SK-N-SH (cell line): ENCODE measurements at regions not wholly inside any gene's neighbourhood (a gene's known extent, or its start where the extent isn't known, plus 50 kb on each side); places are given as distances from the start of the nearest gene placed in this dataset.

Source experiments
- CTCF ChIA-PET: fragments of 300-600, 350-600 bp; formaldehyde crosslinking; extraction: SDS; loops from one replicate; lab custom pipeline; 2021; lab: Yijun Ruan, JAX
- POLR2A ChIA-PET: fragments of 350-600 bp; sonication (Branson Sonifier 250); formaldehyde crosslinking; extraction: SDS; loops from one replicate; lab custom pipeline; 2020; ENCODE audit warnings: antibody characterized with exemption, inconsistent platforms; lab: Yijun Ruan, JAX
- DNase-seq: peaks from one replicate; pipeline ENCODE4 v3.0.0; 2012
- H2AFZ ChIP-seq: fragments of 200-600 bp; sonication (generic); 2 replicates; pipeline ENCODE4 v1.8.1; 2016; ENCODE audit warnings: antibody characterized with exemption, mild to moderate bottlenecking, low read depth
- H3F3A ChIP-seq: fragments of 200-600 bp; sonication (generic); replicated peaks from 2 replicates; pipeline ENCODE3; 2016; ENCODE audit warnings: antibody characterized with exemption, mild to moderate bottlenecking; ENCODE audit not compliant: insufficient read depth
- H3K27ac ChIP-seq, 2 experiments: fragments of 200-500 bp in 1 of 2; fragments of 200-600 bp in 1 of 2; sonication (Bioruptor generic) in 1 of 2; sonication (generic), shearing (Covaris generic) in 1 of 2; 2 replicates each; pipeline versions ENCODE4 v1.5.1 to v1.6.1; 2014 to 2016; ENCODE audit warnings: low read depth in 2 of 2, inconsistent platforms in 1 of 2, low read length in 1 of 2, mild to moderate bottlenecking in 1 of 2, mixed read lengths in 1 of 2
- H3K27me3 ChIP-seq: fragments of 200-600 bp; sonication (generic), shearing (Covaris generic); 2 replicates; pipeline ENCODE4 v1.6.1; 2016; ENCODE audit warnings: mixed run types; ENCODE audit not compliant: insufficient read depth
- H3K36me3 ChIP-seq, 2 experiments: fragments of 200-500 bp in 1 of 2; fragments of 200-600 bp in 1 of 2; sonication (Bioruptor generic) in 1 of 2; sonication (generic) in 1 of 2; replicated peaks in 1 of 2; 2 replicates each; pipeline versions ENCODE3 to v1.5.1; 2014 to 2016; ENCODE audit warnings: low read length in 1 of 2, mild to moderate bottlenecking in 1 of 2; ENCODE audit not compliant: insufficient read depth in 2 of 2, control insufficient read depth in 1 of 2
- H3K4me1 ChIP-seq, 2 experiments: fragments of 200-500 bp in 1 of 2; fragments of 200-600 bp in 1 of 2; sonication (Bioruptor generic) in 1 of 2; sonication (generic), shearing (Covaris generic) in 1 of 2; 2 replicates each; pipeline versions ENCODE4 v1.5.1 to v1.6.1; 2014 to 2016; ENCODE audit warnings: low read depth in 1 of 2, low read length in 1 of 2, mixed run types in 1 of 2; ENCODE audit not compliant: insufficient read depth in 2 of 2, control insufficient read depth in 1 of 2
- H3K4me2 ChIP-seq: fragments of 200-600 bp; sonication (generic), shearing (Covaris generic); 2 replicates; pipeline ENCODE4 v1.6.1; 2017; ENCODE audit warnings: mixed run types
- H3K4me3 ChIP-seq, 2 experiments: fragments of 200-500 bp in 1 of 2; fragments of 200-600 bp in 1 of 2; sonication (Bioruptor generic) in 1 of 2; sonication (generic), shearing (Covaris generic) in 1 of 2; 2 replicates each; pipeline versions ENCODE4 v1.5.1 to v1.8.1; 2014 to 2016; ENCODE audit warnings: low read depth in 2 of 2, inconsistent platforms in 1 of 2, low read length in 1 of 2, mild to moderate bottlenecking in 1 of 2, mixed read lengths in 1 of 2, moderate library complexity in 1 of 2
- H3K79me2 ChIP-seq: fragments of 200-600 bp; sonication (generic); 2 replicates; pipeline ENCODE4 v1.8.1; 2017; ENCODE audit warnings: mild to moderate bottlenecking; ENCODE audit not compliant: insufficient read depth
- H3K9ac ChIP-seq: fragments of 200-600 bp; sonication (generic); 2 replicates; pipeline ENCODE4 v1.6.1; 2017; ENCODE audit warnings: mixed run types
- H3K9me2 ChIP-seq: fragments of 200-600 bp; sonication (generic); 2 replicates; pipeline ENCODE4 v1.6.1; 2017; ENCODE audit warnings: mixed run types
- H3K9me3 ChIP-seq: fragments of 200-600 bp; sonication (generic); 2 replicates; pipeline ENCODE4 v1.6.1; 2017; ENCODE audit warnings: mixed run types, mild to moderate bottlenecking, moderate library complexity
- H4K20me1 ChIP-seq: fragments of 200-600 bp; sonication (generic); 2 replicates; pipeline ENCODE4 v1.6.1; 2017; ENCODE audit warnings: mild to moderate bottlenecking, mixed run types; ENCODE audit not compliant: insufficient read depth
- EP300 ChIP-seq, 2 experiments: IDR thresholded peaks; 2 replicates each; pipeline versions ENCODE4 v1.4.0 to v1.6.1; 2012; ENCODE audit warnings: borderline replicate concordance in 1 of 2, low read depth in 1 of 2, low read length in 1 of 2
- IRF3 ChIP-seq: fragments of 150-350 bp; IDR thresholded peaks from 2 replicates; pipeline ENCODE4 v1.6.1; 2016; ENCODE audit warnings: mild to moderate bottlenecking, low read depth, low read length
- MAX ChIP-seq: IDR thresholded peaks from 2 replicates; pipeline ENCODE4 v1.4.0; 2012; ENCODE audit warnings: low read depth
- MXI1 ChIP-seq: IDR thresholded peaks from 2 replicates; pipeline ENCODE4 v1.6.1; 2012; ENCODE audit warnings: mild to moderate bottlenecking, low read depth, low read length, improper control_type of control experiment
- NFIC ChIP-seq: IDR thresholded peaks from 2 replicates; pipeline ENCODE4 v1.4.0; 2012; ENCODE audit warnings: borderline replicate concordance
- POLR2AphosphoS5 ChIP-seq: IDR thresholded peaks from 2 replicates; pipeline ENCODE4 v1.6.1; 2012; ENCODE audit warnings: low read depth, low read length
- RAD21 ChIP-seq: IDR thresholded peaks from 2 replicates; pipeline ENCODE4 v1.6.1; 2012; ENCODE audit warnings: mild to moderate bottlenecking, low read length
- REST ChIP-seq: IDR thresholded peaks from 2 replicates; pipeline ENCODE4 v1.6.1; 2012; ENCODE audit warnings: mild to moderate bottlenecking, low read depth, low read length, moderate library complexity
- RFX5 ChIP-seq: IDR thresholded peaks from 2 replicates; pipeline ENCODE4 v1.6.1; 2012; ENCODE audit warnings: mild to moderate bottlenecking, improper control_type of control experiment, low read length
- SIN3A ChIP-seq: IDR thresholded peaks from 2 replicates; pipeline ENCODE4 v1.6.1; 2012; ENCODE audit warnings: low read depth, mild to moderate bottlenecking, low read length, moderate library complexity, borderline replicate concordance
- USF1 ChIP-seq: IDR thresholded peaks from 2 replicates; pipeline ENCODE4 v1.4.0; 2012; ENCODE audit warnings: low read depth, borderline replicate concordance
- ZBTB33 ChIP-seq: IDR thresholded peaks from 2 replicates; pipeline ENCODE4 v1.4.0; 2012; ENCODE audit warnings: low read depth, borderline replicate concordance
- WGBS: methylation state at CpG from one replicate; pipeline ENCODE4 v1.1.6; 2017; ENCODE audit warnings: low lambda C conversion rate; 5-methylcytosine and 5-hydroxymethylcytosine counted together

- H3K9me2 ChIP-seq: no peaks in the 10 kb centered on the region
- H3K4me1 ChIP-seq: peaks cover 10 to 48% of the 10 kb centered on the region in 2 experiments; a peak in 3 of 4 replicates
- no peak overlapping the region for H3K9ac ChIP-seq
- peak overlapping the region in 1 of 2 experiments; percentile 100; a peak in 2 of 4 replicates for H3K27ac ChIP-seq
- 100% methylated on average over 1 of the region's 1 CpG for WGBS
- H3K79me2 ChIP-seq: no peaks in the 10 kb centered on the region
- H3K9me3 ChIP-seq: no peaks in the 10 kb centered on the region
- no peak overlapping the region for H3K4me2 ChIP-seq
- H3K36me3 ChIP-seq: no peaks in the 10 kb centered on the region
- TF ChIP-seq MXI1: no peak
- no peak for TF ChIP-seq RAD21
- no peak for TF ChIP-seq IRF3
- TF ChIP-seq RFX5: no peak
- no peak for TF ChIP-seq ZBTB33
- H4K20me1 ChIP-seq: no peaks in the 10 kb centered on the region
- ChIA-PET POLR2A (no interaction called here), CTCF (interaction anchor here (1.0 to 1.1 kb wide), 2 partner anchors 12 to 26 kb away, joined by 3 read pairs; no protein-coding TSS in a partner anchor)
- no peak overlapping the region for H3K4me3 ChIP-seq
- no peak for DNase-seq
- no peak overlapping the region for H2AFZ ChIP-seq
- H3F3A ChIP-seq: no peaks in the 10 kb centered on the region
- H3K27me3 ChIP-seq: no peaks in the 10 kb centered on the region
Measured at GRCh38 chr4:174138616-174139015, 144.9 kb downstream of the FBXO8 start.

- Histone ChIP-seq H3K9me3 (no peaks in the 10 kb centered on the region), H3K9me2 (no peaks in the 10 kb centered on the region), H4K20me1 (no peaks in the 10 kb centered on the region), H3K4me3 (no peak overlapping the region), H3K4me2 (no peak overlapping the region), H3K9ac (no peak overlapping the region), H3K79me2 (no peaks in the 10 kb centered on the region), H3K27ac (peak overlapping the region in 1 of 2 experiments; percentile 100; a peak in 2 of 4 replicates), H3F3A (no peaks in the 10 kb centered on the region), H2AFZ (no peak overlapping the region), H3K27me3 (no peaks in the 10 kb centered on the region), H3K4me1 (peaks cover 10 to 48% of the 10 kb centered on the region in 2 experiments; a peak in 3 of 4 replicates), H3K36me3 (no peaks in the 10 kb centered on the region)
- no peak for DNase-seq
- ChIA-PET POLR2A (no interaction called here), CTCF (interaction anchor here (1.0 to 1.1 kb wide), 2 partner anchors 11 to 25 kb away, joined by 3 read pairs; no protein-coding TSS in a partner anchor)
- 100% methylated on average over 2 of the region's 2 CpGs for WGBS
- no peak for TF ChIP-seq EP300 (IDR thresholded peaks at IDR 0.05; ENCODE audit: borderline replicate concordance in 1 of 2, low read depth in 1 of 2, low read length in 1 of 2)
- peak; percentile 86 for TF ChIP-seq REST
- no peak for TF ChIP-seq RFX5
- no peak for TF ChIP-seq USF1
- TF ChIP-seq POLR2AphosphoS5: no peak
- TF ChIP-seq NFIC: no peak
- TF ChIP-seq SIN3A: no peak
- TF ChIP-seq IRF3: no peak
- TF ChIP-seq MAX: no peak
Measured at GRCh38 chr4:174137698-174138097, 145.8 kb downstream of the FBXO8 start.
